HG03378 (cell line): ENCODE measurements at regions not wholly inside any gene's neighbourhood (a gene's known extent, or its start where the extent isn't known, plus 50 kb on each side); places are given as distances from the start of the nearest gene placed in this dataset.

Experiments
- ATAC-seq: cut with Tn5 transposase; IDR thresholded peaks from one replicate; pipeline ENCODE4 v1.9.1; 2021; ENCODE audit warnings: mild to moderate bottlenecking, moderate library complexity; ENCODE audit not compliant: unreplicated experiment

DNA sequence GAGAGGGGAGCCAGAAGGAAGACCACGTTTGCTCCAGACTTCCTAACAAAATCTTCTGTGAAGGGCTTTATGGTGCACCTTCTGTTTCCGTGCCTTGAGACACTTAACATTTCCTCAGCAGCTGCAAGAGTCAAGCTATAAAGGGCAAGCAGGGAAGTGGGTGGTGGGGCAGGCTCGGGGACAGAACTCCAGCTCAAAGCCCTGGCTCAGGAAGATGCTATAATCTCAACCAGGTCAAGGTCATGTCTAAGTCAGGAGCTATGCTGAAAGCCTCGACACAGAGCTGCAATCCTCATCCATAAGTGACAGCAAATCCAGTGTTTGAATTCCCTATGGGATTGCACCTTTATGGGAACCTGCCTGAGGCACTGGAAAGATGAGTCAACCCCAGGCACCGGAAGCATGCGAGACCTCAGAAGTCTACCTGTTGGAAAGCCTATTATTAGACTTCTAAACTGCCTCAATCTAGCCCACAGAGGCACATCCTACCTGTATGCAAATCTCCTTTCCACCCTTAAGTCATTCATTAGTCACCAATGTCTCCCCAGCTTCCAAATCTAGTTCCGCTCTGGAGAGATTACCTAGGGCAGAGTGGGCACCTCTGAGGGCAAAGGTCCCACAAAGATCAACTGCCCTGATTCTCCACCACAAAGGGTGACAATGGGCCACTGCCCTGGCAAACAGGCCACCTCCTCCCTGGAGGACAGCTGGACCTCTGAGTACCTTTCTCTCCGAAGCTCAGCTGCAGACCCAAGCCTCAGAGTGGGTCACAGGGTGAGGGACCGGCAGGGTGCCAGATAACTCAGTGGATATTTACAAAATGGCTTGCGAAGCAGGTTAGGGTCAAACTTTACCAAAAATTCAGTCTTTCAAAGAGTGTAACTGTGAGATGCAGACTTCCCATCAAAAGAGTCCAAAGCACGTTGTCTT, 287.0 kb downstream of the CDC5L start:
- no peak for ATAC-seq

DNA sequence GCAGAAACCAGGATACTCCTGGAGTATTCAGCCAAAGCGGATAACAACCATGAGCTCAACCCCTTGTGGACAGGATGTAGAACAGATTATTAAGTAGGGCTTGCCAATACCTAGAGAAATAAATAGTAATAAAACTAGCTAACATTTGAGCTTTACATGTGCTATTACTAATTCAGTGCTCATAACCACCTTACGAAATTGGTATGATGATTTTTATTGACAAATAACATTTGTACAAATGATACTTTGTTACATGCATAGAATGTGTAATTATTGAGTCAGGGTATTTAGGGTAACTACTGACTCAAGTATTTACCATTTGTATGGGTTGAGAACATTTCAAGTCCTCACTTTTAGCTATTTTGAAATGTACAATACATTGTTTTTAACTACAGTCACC, 287.9 kb downstream of the CDC5L start:
- ATAC-seq, result no peak

DNA sequence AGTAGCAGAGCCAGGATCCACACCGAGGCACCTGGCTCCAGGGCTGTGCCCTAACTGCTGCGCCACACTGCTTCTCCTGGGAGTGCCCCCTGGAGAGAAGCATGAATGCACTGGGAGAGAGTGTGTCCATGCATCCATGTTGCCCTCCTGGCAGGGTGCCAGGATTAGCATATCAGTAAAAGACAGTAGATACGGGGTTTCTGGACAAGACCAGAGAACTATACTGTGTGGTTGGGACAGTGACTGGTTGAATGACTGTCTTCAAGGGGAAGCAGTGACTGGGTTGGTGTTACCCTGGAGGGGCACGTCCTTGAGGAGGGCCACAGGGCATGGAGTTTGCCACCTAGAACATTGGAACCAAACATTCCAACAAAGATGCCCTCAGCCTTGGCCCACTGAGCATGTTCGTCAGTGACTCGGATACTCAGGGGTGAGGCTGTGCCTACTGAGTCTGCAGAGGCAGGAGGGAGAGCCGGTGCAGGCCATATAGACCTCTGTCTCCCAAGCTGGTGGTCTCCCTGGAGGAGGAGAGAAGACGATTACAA, 288.8 kb downstream of the CDC5L start:
- no peak for ATAC-seq

- no peak for ATAC-seq
These were observed 289.4 kb downstream of the CDC5L start for GRCh38 chr6:44676826-44677433.

DNA sequence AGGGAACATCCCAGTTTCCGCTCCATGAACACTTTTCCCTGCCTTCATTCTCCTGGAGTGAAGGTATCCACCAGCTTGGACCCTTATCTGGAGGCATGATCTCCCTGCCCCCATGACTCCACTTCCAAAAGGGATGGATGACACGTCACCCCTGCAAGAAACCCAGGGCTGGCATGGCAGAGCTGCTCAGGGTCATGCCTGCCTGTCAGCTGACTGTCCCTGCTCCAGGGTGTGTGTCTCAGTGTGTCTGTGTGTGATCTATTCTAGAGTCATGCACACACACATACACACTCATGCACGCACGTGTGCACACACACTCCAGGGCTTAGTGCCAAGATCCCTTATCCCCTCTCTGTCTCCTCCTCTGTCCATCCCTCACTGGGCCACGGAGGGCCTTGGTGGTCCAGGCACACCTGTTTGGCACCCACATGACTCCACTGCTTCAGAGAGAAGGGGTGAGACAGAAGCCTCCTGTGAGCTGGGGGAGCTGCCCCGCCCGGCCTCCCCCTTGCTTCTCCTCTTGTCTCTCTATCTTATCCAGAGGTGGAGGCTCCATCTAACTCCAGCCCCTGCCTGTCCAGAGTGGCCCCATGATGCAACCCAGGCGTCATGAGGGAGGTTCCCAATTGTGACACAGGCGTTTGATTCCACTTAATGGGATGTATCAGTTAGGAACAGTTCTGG, 290.9 kb downstream of the CDC5L start:
- ATAC-seq, result no peak

DNA sequence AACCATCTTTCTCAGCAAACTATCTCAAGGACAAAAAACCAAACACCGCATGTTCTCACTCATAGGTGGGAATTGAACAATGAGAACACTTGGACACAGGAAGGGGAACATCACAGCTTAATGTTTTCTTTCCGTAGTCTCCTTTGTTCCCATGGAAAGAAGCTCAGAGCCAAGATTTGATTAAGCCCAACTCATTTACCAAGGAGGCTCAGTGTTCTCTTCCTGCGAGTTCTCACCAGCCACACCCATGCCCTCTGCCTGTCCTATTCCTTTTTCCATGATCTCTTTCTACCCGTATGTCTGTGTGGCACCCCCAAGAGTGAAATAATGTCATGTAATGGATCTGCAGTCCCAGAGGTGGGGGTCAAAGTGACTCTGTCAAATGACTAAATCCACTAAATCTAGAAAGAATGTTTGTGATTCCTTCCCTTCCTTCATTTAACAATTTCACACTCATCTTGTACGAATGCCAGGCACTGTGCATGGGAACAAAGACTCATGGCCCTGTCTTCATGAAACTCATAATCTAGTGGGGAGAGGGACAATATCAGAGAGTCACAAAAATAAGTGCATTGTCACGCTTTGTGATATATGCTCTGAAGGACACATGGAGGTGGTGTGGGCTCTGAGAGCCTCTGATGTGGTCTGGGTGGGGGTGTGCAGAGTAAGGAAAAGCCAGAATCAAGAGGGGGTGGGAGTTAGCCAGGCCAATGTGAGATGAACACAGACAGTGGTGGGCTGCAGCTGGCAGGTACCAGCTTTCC, 292.1 kb downstream of the CDC5L start:
- ATAC-seq, result no peak

DNA sequence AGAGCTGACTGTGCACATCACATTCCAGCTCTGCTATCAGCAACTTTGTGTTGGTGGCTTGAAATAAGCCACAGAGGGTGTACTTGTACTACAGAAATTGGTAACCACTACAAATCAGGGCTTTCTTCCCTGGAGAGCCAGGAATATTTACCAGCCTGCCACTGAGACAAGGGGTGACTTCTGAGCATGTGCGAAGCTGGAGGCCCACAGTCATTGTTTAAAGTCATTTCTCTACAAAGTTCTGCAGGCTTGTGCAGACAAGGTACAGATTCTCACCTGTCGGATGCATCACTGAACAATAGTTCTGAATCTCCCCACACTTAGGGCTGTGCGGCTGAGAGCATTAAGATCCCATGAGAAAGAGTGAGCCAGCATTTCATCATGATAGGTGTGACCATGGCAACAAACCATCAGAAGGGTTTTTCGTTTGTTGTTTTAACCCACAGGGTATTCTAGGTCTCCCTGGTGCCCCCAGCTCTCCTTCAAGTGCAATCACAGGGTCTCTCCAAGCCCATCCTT, 292.8 kb downstream of the CDC5L start:
- ATAC-seq, result no peak

DNA sequence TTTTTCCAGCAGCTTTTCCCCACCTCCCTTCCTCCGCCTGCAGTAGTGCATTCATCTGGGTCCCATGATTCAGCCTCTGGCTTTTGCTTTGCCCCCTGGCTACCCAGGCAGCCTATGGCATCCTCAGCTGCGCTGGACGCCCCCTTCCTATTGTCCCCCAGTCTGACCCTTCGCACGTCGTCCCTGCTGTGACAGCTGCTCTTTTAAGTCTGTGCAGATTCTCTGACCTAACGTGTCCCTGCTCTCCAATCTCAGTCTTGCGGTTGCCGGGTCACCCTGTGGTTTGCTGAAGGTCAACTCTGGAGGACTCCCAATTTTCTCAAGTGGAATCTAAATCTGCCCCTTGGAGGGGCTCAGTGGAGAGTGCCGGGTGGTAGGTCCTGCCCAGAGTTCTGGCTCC, 294.3 kb downstream of the CDC5L start:
- ATAC-seq, result no peak

DNA sequence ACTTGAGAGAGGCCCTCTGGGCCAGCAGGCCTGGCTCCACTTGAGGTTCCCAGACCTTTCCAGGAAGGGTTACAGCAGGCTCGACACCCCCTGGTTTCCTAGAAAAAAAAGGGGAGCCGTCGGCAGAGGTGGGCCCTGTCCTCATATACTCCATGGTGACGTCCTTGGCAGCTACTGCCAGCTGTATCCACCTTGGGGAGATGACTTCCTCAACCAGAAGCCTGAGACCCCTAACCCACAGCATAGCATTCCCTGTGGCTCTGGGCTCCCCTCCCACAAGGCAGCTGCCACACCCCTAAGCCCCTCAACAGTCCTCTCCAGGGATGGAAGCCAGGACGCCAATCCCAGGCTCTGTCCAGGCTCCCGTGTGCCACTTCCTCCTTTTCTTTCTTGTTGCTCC, 294.8 kb downstream of the CDC5L start:
- ATAC-seq, result no peak

DNA sequence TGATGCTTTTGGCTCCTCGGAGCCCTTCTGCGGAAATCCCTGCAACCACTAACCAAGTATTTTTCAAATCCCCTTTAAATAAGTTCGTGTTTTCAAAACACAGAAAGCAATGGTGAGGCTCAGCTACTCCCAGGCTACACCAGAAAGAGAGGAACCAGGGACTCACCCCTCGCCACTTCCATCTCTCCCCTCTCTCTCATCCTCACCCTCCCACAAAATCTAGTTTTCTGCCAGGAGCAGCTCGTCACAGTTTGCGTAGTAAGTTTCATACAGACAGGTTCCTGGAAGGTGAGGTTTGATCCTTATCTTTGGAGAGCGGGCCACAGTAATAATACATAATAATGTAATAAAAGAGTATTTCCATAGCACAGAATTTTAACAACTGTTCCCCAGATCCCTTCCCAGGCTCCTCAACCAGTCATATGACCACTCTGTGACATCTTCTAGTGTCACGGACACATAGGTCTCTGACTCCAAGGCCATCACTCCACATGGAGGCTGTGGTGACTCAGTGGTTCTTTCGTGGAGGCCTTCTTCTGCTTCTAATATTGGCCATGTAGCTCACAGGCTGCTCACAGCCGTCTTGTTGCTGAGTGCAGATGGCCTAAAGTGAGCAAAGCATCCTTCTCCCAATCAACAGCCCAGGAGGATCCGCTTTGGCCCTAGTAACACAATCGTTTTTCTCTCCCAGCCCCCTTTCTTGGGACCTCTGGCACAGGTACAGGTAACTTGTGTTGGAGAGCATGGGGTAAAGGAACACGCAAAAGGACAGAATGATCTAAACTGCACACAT, 295.7 kb downstream of the CDC5L start:
- no peak for ATAC-seq

DNA sequence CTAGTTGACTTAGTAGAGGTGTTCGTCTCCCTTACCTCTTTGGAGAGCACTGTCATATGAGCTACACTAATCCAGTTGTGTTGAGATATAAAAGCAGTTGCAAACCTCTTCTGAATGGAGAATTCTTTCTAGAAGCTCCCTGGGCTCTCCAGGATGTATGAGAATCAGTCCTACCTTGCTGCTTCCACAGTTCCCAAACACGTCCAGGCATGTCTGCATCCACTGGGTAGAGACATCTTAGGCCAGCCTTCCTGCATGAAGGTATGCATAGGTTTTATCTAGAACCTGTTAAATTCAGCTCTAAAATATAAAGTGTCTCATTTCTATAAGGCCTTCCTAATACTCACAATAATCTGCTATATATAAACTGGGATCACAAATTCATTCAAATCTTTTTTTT, 297.7 kb downstream of the CDC5L start:
- no peak for ATAC-seq

DNA sequence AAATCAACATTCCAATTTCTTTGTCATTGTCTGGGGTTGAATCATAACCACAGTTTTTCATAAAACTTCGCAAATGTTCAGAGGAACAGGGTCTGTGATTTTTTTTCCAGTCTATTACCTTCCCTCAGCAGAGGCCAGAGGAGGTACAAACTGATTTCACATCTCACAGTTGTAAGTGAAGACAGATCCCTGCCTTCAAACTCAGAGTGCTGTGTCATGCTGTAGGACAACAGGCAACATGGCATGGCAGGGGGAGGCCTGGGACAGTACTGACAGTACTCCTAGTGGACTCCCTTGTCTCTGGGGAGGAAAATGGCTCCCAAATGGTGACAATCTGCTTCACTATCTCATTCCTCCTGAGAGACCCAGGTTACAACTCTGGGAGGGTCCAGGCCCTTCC, 308.6 kb downstream of the CDC5L start:
- no peak for ATAC-seq

GRCh38 chr6:44696686-44697085, 309.2 kb downstream of the CDC5L start:
- ATAC-seq, result no peak

- ATAC-seq, result no peak
These were observed 309.8 kb downstream of the CDC5L start for GRCh38 chr6:44697327-44697726.

DNA sequence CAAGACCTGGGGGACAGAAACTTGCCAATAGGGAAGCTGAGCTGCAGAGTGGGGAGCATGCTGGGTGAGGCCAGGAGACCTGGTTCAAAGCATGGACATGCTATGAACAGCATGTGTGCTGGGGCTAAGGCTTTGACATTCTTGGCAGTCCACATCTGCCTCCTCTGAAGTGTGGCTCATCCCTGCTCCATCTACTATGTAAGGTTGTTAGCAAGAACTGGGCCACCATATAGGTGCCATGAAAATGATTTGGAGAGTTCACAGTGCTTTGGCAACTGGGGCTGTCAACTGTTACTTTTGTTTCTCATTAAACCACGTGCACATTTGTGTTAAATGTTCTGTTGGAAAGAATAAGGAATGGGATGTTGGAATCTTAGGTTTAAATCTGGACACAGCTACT, 311.1 kb downstream of the CDC5L start:
- no peak for ATAC-seq

GRCh38 chr6:44699082-44699481, 311.6 kb downstream of the CDC5L start:
- no peak for ATAC-seq

DNA sequence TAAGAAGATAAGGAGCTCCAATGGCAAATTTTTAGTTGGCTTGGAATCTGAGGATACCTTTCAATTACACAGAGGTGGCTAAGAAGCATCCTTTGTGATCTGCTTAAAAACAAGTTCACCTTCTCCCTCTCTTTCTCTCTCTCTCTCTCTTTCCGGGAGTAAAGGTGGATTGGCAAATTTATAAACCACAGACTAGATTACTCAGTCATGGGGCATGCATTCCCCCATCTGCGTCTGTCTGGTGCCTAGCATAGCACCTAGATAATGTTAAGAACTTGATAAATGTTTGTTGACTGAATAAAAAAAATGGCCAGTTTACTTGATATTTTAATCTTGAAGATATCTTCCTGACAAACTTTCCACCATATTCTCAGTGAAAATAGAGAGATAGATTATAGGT, 312.3 kb downstream of the CDC5L start:
- no peak for ATAC-seq

GRCh38 chr6:44700422-44700821, 312.9 kb downstream of the CDC5L start:
- no peak for ATAC-seq

- ATAC-seq, result no peak
These were observed 313.6 kb downstream of the CDC5L start for GRCh38 chr6:44701038-44701636.
